CD14-positive monocyte (primary cell): ENCODE measurements at regions not wholly inside any gene's neighbourhood (a gene's known extent, or its start where the extent isn't known, plus 50 kb on each side); places are given as distances from the start of the nearest gene placed in this dataset.
A peak's percentile ranks its signal among the peaks of the same experiment; 100 is the strongest.
"Not testable (repeated sequence)": the region's sequence is repeated elsewhere in the genome, so short reads cannot be mapped to it uniquely, and the experiment has no call there.

Experiments used
- DNase-seq, 3 donors: peaks; one replicate each; pipeline ENCODE4 v3.0.0-alpha.2; 2011 to 2022
- H2AFZ ChIP-seq: 2 replicates; pipeline ENCODE4 v1.6.0; 2012; ENCODE audit warnings: mild to moderate bottlenecking, low read depth, low read length, inconsistent platforms; ENCODE audit not compliant: insufficient read depth, poor library complexity, severe bottlenecking
- H3K27ac ChIP-seq, 2 donors: 1 replicate in 1 of 2; 2 replicates in 1 of 2; pipeline ENCODE4 v1.5.1; 2012 to 2013; ENCODE audit warnings: low read length in 2 of 2, control low read depth in 1 of 2, inconsistent platforms in 1 of 2, low read depth in 1 of 2, mild to moderate bottlenecking in 1 of 2
- H3K27me3 ChIP-seq, 2 donors: one replicate each; pipeline versions ENCODE4 v1.6.0 to v1.6.1; 2011 to 2013; ENCODE audit warnings: low read length in 2 of 2; ENCODE audit not compliant: control insufficient read depth in 2 of 2, insufficient read depth in 2 of 2
- H3K36me3 ChIP-seq, 2 donors: replicated peaks in 1 of 2; 1 replicate in 1 of 2; 2 replicates in 1 of 2; pipeline versions ENCODE4 v1.5.1 to v1.6.1; 2012 to 2013; ENCODE audit warnings: low read length in 2 of 2, control low read depth in 1 of 2, inconsistent platforms in 1 of 2, mild to moderate bottlenecking in 1 of 2; ENCODE audit not compliant: insufficient read depth in 2 of 2, control insufficient read depth in 1 of 2
- H3K4me1 ChIP-seq, 2 donors: 1 replicate in 1 of 2; 2 replicates in 1 of 2; pipeline versions ENCODE4 v1.5.1 to v1.6.1; 2012 to 2013; ENCODE audit warnings: low read length in 2 of 2, control low read depth in 1 of 2, inconsistent platforms in 1 of 2, mild to moderate bottlenecking in 1 of 2, moderate library complexity in 1 of 2; ENCODE audit not compliant: insufficient read depth in 2 of 2, control insufficient read depth in 1 of 2
- H3K4me2 ChIP-seq: replicated peaks from 2 replicates; pipeline ENCODE3; 2012; ENCODE audit warnings: low read length, moderate library complexity, mild to moderate bottlenecking; ENCODE audit not compliant: poor library complexity, severe bottlenecking; ENCODE audit errors: extremely low read depth
- H3K4me3 ChIP-seq, 3 experiments: fragments of 200-600 bp in 1 of 3; sonication (generic) in 1 of 3; replicated peaks in 1 of 3; 1 replicate in 2 of 3; 2 replicates in 1 of 3; pipeline ENCODE4 v1.5.1; 2011 to 2013; ENCODE audit warnings: low read length in 3 of 3, mild to moderate bottlenecking in 3 of 3, control low read depth in 2 of 3, low read depth in 2 of 3, inconsistent platforms in 1 of 3, moderate library complexity in 1 of 3
- H3K79me2 ChIP-seq: 2 replicates; pipeline ENCODE4 v1.6.0; 2012; ENCODE audit warnings: mild to moderate bottlenecking, control low read depth, inconsistent platforms, low read length, moderate library complexity; ENCODE audit not compliant: insufficient read depth
- H3K9ac ChIP-seq: 2 replicates; pipeline ENCODE4 v1.6.0; 2017; ENCODE audit warnings: low read length, mild to moderate bottlenecking; ENCODE audit not compliant: insufficient read depth, poor library complexity, severe bottlenecking
- H3K9me3 ChIP-seq, 2 donors: replicated peaks in 1 of 2; 1 replicate in 1 of 2; 2 replicates in 1 of 2; pipeline versions ENCODE4 v1.5.1 to v1.6.1; 2012 to 2013; ENCODE audit warnings: low read length in 2 of 2, control low read depth in 1 of 2; ENCODE audit not compliant: control insufficient read depth in 1 of 2, insufficient read depth in 1 of 2
- H4K20me1 ChIP-seq: 2 replicates; pipeline ENCODE4 v1.6.0; 2012; ENCODE audit warnings: mild to moderate bottlenecking, low read length, control low read depth, moderate library complexity; ENCODE audit not compliant: insufficient read depth
- H3K27ac Mint-ChIP-seq, 7 donors: one replicate each; pipeline ENCODE4 v1.8.0; 2020; ENCODE audit warnings: mild to moderate bottlenecking in 7 of 7, mixed read lengths in 7 of 7, moderate library complexity in 6 of 7, inconsistent platforms in 2 of 7
- H3K27me3 Mint-ChIP-seq, 3 donors: one replicate each; pipeline ENCODE4 v1.8.0; 2021 to 2022; ENCODE audit warnings: low read depth in 3 of 3, mild to moderate bottlenecking in 3 of 3, mixed read lengths in 3 of 3, moderate library complexity in 3 of 3, inconsistent platforms in 1 of 3
- H3K36me3 Mint-ChIP-seq, 2 donors: one replicate each; pipeline ENCODE4 v1.8.0; 2020; ENCODE audit warnings: mixed read lengths in 2 of 2, inconsistent platforms in 1 of 2, mild to moderate bottlenecking in 1 of 2
- H3K4me1 Mint-ChIP-seq: one replicate; pipeline ENCODE4 v1.8.0; 2020; ENCODE audit warnings: mild to moderate bottlenecking, mixed read lengths
- H3K4me3 Mint-ChIP-seq, 2 donors: one replicate each; pipeline ENCODE4 v1.8.0; 2020; ENCODE audit warnings: mild to moderate bottlenecking in 2 of 2, mixed read lengths in 2 of 2, moderate library complexity in 1 of 2
- H3K9me3 Mint-ChIP-seq, 7 donors: one replicate each; pipeline ENCODE4 v1.8.0; 2020 to 2022; ENCODE audit warnings: mixed read lengths in 7 of 7, mild to moderate bottlenecking in 6 of 7, moderate library complexity in 6 of 7, inconsistent platforms in 2 of 7
- CTCF ChIP-seq: fragments of 200-600 bp; IDR thresholded peaks from one replicate; pipeline ENCODE4 v1.8.0; 2022; ENCODE audit warnings: antibody characterized with exemption, mild to moderate bottlenecking
- WGBS: methylation state at CpG from one replicate; pipeline ENCODE4 v1.1.5; 2013; ENCODE audit warnings: missing lambda C conversion rate; ENCODE audit not compliant: insufficient coverage; 5-methylcytosine and 5-hydroxymethylcytosine counted together
- intact Hi-C, 2 donors: fragments of 100-400 bp; cut with micrococcal nuclease; formaldehyde crosslinking; loops; one replicate each; pipeline versions ENCODE4 v1.15.0 to v1.15.1; 2023

GRCh38 chr22:49657974-49658590 lies 169.6 kb downstream of the BRD1 start:
- H3K9ac ChIP-seq, result peak overlapping the region; percentile 76
- H3K9me3 Mint-ChIP-seq, result peaks cover 2 to 12% (median 4%) of the 10 kb centered on the region in 7 donors
- WGBS, result 3% methylated on average over 12 of the region's 12 CpGs
- DNase-seq, result no peak
- peaks cover 16% of the 10 kb centered on the region for H4K20me1 ChIP-seq
- H3K36me3 ChIP-seq, result peaks cover 0 to 9% of the 10 kb centered on the region in 2 donors
- peak overlapping the region; percentile 92 to 98 (median 94) for H3K27ac Mint-ChIP-seq
- H3K4me1 Mint-ChIP-seq, result peaks cover 45% of the 10 kb centered on the region
- peak overlapping the region; percentile 99 for H2AFZ ChIP-seq
- H3K4me3 ChIP-seq, result peak overlapping the region; percentile 54 to 98 (median 97)
- H3K9me3 ChIP-seq, result no peaks in the 10 kb centered on the region
- peak overlapping the region; percentile 89 to 91 for H3K27ac ChIP-seq
- H3K27me3 ChIP-seq, result peaks cover 0 to 2% of the 10 kb centered on the region in 2 donors
- TF ChIP-seq CTCF, result no peak
- H3K4me2 ChIP-seq, result peak overlapping the region; percentile 86
- peak overlapping the region; percentile 96 to 98 for H3K4me3 Mint-ChIP-seq
- peaks cover 40% of the 10 kb centered on the region for H3K79me2 ChIP-seq
- peaks cover 5 to 19% of the 10 kb centered on the region in 2 donors for H3K36me3 Mint-ChIP-seq
- intact Hi-C loops, result no loop called here
- peaks cover 35 to 38% of the 10 kb centered on the region in 2 donors for H3K4me1 ChIP-seq
- peaks cover 6 to 9% (median 8%) of the 10 kb centered on the region in 3 donors for H3K27me3 Mint-ChIP-seq

GRCh38 chr22:49657275-49657973 lies 170.2 kb downstream of the BRD1 start:
- peaks cover 39% of the 10 kb centered on the region for H3K4me1 Mint-ChIP-seq
- H3K36me3 Mint-ChIP-seq, result peaks cover 8 to 23% of the 10 kb centered on the region in 2 donors
- Histone ChIP-seq H3K9me3 (no peaks in the 10 kb centered on the region), H3K79me2 (peaks cover 46% of the 10 kb centered on the region), H3K27ac (peak overlapping the region; percentile 89 to 91), H4K20me1 (peaks cover 19% of the 10 kb centered on the region), H3K36me3 (peaks cover 0 to 9% of the 10 kb centered on the region in 2 donors), H3K9ac (peak overlapping the region; percentile 76), H3K4me3 (peak overlapping the region; percentile 54 to 98 (median 97)), H3K4me2 (peak overlapping the region; percentile 86), H2AFZ (peak overlapping the region; percentile 99), H3K4me1 (peaks cover 30 to 34% of the 10 kb centered on the region in 2 donors), H3K27me3 (no peaks in the 10 kb centered on the region)
- H3K27me3 Mint-ChIP-seq, result peaks cover 4 to 6% (median 5%) of the 10 kb centered on the region in 3 donors
- intact Hi-C loops, result no loop called here
- H3K9me3 Mint-ChIP-seq, result peaks cover 0 to 7% (median 4%) of the 10 kb centered on the region in 7 donors
- TF ChIP-seq CTCF, result no peak
- WGBS, result under 1% methylated on average over 17 of the region's 24 CpGs
- peak; percentile 95 to 98 (median 97) for DNase-seq
- H3K4me3 Mint-ChIP-seq, result peak overlapping the region; percentile 96 to 98
- peak overlapping the region; percentile 92 to 98 (median 94) for H3K27ac Mint-ChIP-seq

- H3K27me3 Mint-ChIP-seq, H3K9me3 ChIP-seq, intact Hi-C loops, H3K9me3 Mint-ChIP-seq, DNase-seq, H3K27me3 ChIP-seq, H3K36me3 ChIP-seq: not testable (repeated sequence)
- peaks cover 30 to 34% of the 10 kb centered on the region in 2 donors for H3K4me1 ChIP-seq
- Mint-ChIP-seq H3K4me1 (peaks cover 40% of the 10 kb centered on the region), H3K27ac (peak overlapping the region; percentile 92 to 98 (median 94)), H3K4me3 (peak overlapping the region; percentile 96 to 98), H3K36me3 (peaks cover 13 to 26% of the 10 kb centered on the region in 2 donors)
- peak overlapping the region; percentile 86 for H3K4me2 ChIP-seq
- peak overlapping the region; percentile 99 for H2AFZ ChIP-seq
- H3K4me3 ChIP-seq, result peak overlapping the region; percentile 54 to 98 (median 97)
- H3K27ac ChIP-seq, result peak overlapping the region; percentile 89 to 91
- peaks cover 22% of the 10 kb centered on the region for H4K20me1 ChIP-seq
- H3K79me2 ChIP-seq, result peaks cover 52% of the 10 kb centered on the region
- H3K9ac ChIP-seq, result peak overlapping the region; percentile 76
- WGBS, result 4% methylated on average over 19 of the region's 19 CpGs
These were observed 170.8 kb downstream of the BRD1 start for GRCh38 chr22:49656883-49657274.
